AG10803 (cell line): ENCODE measurements at regions not wholly inside any gene's neighbourhood (a gene's known extent, or its start where the extent isn't known, plus 50 kb on each side); places are given as distances from the start of the nearest gene placed in this dataset.
"Not testable (repeated sequence)": the region's sequence is repeated elsewhere in the genome, so short reads cannot be mapped to it uniquely, and the experiment has no call there.

Experiments used
- DNase-seq: peaks from one replicate; pipeline ENCODE4 v3.0.0; 2010; ENCODE audit warnings: low read depth
- H3K4me3 ChIP-seq: 2 replicates; pipeline ENCODE4 v1.5.1; 2011; ENCODE audit warnings: mild to moderate bottlenecking, low read length, control low read depth
- TF ChIP-seq, protein P1 (sequence below): conservative IDR thresholded peaks from 2 replicates; pipeline ENCODE4 v1.5.1; 2011; ENCODE audit warnings: mild to moderate bottlenecking, low read length, control low read depth, inconsistent platforms

GRCh38 chr11:101224221-101224620, 94.6 kb upstream of the PGR start:
- DNase-seq = no peak
- TF ChIP-seq, protein P1, sequence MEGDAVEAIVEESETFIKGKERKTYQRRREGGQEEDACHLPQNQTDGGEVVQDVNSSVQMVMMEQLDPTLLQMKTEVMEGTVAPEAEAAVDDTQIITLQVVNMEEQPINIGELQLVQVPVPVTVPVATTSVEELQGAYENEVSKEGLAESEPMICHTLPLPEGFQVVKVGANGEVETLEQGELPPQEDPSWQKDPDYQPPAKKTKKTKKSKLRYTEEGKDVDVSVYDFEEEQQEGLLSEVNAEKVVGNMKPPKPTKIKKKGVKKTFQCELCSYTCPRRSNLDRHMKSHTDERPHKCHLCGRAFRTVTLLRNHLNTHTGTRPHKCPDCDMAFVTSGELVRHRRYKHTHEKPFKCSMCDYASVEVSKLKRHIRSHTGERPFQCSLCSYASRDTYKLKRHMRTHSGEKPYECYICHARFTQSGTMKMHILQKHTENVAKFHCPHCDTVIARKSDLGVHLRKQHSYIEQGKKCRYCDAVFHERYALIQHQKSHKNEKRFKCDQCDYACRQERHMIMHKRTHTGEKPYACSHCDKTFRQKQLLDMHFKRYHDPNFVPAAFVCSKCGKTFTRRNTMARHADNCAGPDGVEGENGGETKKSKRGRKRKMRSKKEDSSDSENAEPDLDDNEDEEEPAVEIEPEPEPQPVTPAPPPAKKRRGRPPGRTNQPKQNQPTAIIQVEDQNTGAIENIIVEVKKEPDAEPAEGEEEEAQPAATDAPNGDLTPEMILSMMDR = no peak
- no peak overlapping the region for H3K4me3 ChIP-seq

DNA sequence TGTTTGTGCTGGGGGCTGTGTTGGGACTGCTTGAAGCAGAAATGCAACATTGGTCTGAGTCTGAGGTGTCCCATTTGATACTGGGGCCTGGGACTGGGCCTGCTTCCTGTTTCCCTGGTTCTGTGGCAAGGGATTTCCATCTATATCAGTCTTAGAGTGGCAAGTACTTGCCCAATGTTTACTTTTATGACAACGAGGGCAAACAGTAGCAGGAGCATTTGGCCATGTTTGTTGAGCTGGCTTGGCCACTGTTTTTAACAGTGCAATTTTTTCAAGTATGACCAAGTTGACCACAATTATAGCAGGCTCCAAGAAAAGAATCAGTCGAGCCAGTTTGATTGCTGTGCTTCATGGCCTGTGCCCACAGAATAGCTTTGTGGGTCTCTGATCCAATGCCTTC, 88.5 kb upstream of the PGR start:
- not testable (repeated sequence) for DNase-seq, H3K4me3 ChIP-seq

DNA sequence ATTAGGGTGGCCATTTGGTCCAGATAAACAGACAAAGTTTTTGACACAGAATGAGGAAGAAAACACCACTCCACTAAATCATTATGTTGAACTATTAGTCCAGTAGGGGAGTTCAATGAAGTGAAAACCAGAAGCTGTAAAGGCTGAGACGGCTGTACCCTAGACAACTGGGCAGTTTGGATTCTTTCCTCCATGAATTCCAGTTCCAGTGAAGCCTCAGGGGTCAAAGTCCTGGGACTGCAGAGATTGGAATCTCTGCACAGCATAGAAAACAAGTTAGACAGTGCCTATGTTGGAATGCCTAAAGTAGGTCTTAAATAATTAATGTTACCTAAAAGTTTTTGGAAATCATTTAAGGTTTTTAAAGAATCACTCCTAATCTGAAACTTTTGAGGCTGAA, 86.5 kb upstream of the PGR start:
- not testable (repeated sequence) for DNase-seq, H3K4me3 ChIP-seq

DNA sequence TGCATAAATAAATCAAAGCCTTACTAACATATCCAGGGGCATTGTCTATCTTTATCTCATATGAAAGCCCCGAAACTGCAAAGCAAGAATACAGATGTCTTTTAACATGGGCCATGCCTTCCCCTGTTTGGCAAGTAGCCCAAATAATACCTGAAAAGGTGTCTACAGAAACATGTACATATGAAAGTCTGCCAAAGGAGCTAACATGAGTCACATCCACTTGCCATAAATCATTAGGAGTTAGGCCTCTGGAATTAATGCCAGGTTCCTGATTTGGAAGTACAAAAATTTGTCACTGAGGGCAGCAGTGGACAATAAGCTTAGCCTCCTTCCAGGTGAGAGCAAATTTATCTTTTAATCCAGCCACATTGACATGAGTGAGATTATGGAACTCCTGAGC, 85.5 kb upstream of the PGR start:
- no peak overlapping the region for H3K4me3 ChIP-seq
- DNase-seq = no peak
- TF ChIP-seq, protein P1 = no peak

DNA sequence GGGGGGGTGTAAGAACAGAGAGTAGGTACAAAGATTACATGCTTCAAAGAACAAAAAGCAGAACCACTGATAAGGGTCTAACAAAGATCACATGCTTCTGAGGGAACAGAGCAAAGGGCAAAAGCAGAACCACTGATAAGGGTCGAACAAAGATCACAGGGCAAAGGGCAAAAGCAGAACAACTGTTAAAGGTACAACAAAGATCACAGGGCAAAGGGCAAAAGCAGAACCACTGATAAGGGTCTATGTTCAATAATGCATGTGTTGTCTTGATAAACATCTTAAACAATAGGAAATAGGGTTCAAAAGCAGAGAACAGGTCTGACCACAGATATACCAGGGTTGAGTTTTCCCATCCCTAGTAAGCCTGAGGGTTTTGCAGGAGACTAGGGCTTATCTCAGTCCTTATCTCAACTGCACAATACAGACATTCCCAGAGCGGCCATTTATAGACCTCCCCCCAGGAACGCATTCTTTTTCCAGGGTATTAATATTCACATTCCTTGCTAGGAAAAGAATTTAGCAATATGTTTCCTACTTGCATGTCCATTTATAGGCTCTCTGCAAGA, 81.9 kb upstream of the PGR start:
- no peak overlapping the region for H3K4me3 ChIP-seq
- no peak for DNase-seq
- TF ChIP-seq, protein P1 = no peak

DNA sequence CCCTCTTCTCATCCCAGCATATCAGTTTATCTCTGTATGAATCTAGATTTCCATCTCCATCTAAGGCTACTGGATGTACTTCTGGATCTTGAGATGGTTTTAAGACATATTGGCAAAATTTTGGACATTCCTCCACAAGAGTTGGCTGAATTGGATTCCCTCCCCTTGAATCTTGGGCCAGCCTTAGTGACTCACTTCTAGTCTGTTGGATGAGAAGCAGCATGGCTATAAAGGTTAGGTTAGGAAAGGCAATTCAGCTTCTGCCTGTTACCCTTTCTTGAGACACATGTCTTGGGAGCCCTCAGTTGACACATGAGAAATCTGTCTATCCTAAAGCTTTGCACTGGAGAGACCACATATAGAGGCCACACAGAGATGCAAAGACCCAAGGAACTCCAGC, 73.0 kb upstream of the PGR start:
- H3K4me3 ChIP-seq = no peak overlapping the region
- DNase-seq = no peak
- TF ChIP-seq, protein P1 = no peak

- TF ChIP-seq, protein P1 = no peak
- H3K4me3 ChIP-seq = no peak overlapping the region
- no peak for DNase-seq
Observed at GRCh38 chr11:101199416-101199815, 69.8 kb upstream of the PGR start.

- TF ChIP-seq, protein P1 = no peak
- no peak overlapping the region for H3K4me3 ChIP-seq
- DNase-seq = no peak
Observed at GRCh38 chr11:101195294-101195693, 65.7 kb upstream of the PGR start.
